ENCODE measurements at regions not wholly inside any gene's neighbourhood (a gene's known extent, or its start where the extent isn't known, plus 50 kb on each side); places are given as distances from the start of the nearest gene placed in this dataset.

DNA sequence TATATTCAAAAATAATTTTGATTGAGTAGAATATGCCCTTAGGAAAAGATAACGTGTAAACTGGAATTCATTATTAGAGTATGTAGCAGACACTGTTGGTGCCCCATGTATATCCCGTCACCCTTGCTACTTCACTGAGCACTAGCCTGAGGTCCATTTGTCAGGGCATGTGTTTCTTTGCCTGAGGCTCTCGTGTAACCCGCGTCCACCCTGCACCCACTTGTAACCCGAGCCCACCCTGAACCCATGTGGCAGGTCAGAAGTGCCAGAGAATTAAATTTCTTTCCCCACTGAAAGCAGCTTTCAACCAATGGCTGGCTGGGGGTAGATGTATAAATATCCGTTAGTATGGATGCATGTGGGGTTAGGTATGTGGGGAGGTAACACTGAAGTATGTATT, 474.2 kb upstream of the ZNF385D start:
- TF ChIP-seq, protein P1, sequence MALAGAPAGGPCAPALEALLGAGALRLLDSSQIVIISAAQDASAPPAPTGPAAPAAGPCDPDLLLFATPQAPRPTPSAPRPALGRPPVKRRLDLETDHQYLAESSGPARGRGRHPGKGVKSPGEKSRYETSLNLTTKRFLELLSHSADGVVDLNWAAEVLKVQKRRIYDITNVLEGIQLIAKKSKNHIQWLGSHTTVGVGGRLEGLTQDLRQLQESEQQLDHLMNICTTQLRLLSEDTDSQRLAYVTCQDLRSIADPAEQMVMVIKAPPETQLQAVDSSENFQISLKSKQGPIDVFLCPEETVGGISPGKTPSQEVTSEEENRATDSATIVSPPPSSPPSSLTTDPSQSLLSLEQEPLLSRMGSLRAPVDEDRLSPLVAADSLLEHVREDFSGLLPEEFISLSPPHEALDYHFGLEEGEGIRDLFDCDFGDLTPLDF (CRISPR knock-in tag; IDR thresholded peaks at IDR 0.05) = no peak
- TF ChIP-seq, protein P2, sequence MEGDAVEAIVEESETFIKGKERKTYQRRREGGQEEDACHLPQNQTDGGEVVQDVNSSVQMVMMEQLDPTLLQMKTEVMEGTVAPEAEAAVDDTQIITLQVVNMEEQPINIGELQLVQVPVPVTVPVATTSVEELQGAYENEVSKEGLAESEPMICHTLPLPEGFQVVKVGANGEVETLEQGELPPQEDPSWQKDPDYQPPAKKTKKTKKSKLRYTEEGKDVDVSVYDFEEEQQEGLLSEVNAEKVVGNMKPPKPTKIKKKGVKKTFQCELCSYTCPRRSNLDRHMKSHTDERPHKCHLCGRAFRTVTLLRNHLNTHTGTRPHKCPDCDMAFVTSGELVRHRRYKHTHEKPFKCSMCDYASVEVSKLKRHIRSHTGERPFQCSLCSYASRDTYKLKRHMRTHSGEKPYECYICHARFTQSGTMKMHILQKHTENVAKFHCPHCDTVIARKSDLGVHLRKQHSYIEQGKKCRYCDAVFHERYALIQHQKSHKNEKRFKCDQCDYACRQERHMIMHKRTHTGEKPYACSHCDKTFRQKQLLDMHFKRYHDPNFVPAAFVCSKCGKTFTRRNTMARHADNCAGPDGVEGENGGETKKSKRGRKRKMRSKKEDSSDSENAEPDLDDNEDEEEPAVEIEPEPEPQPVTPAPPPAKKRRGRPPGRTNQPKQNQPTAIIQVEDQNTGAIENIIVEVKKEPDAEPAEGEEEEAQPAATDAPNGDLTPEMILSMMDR (IDR thresholded peaks at IDR 0.05) = no peak

All from WTC11 (cell line).